ENCODE measurements at regions not wholly inside any gene's neighbourhood (a gene's known extent, or its start where the extent isn't known, plus 50 kb on each side); places are given as distances from the start of the nearest gene placed in this dataset.

DNA sequence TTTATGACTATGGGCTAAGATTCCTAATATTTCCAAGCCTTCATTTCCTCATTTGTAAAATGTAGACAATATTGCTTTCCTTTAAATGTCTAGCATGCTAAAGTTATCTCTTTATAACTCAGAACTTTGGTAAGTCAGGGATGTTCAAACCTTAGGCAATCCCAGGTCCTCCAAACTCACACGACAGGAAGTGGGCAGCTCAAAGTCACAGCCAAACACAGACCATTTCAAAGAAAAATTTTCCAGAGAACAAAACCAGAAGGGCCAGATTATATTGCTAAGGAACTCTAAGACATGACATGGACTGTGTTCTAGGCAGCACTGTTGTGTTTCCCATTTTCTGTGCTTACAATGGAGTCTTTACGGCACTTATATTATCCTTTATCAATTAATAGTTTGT, 87.8 kb upstream of the DYNC1I1 start:
- Histone ChIP-seq H3K4me2 (ENCODE audit: control insufficient read depth, extremely low read depth, insufficient read depth, low read depth, low read length) (no peak overlapping the region), H3K79me2 (ENCODE audit: control insufficient read depth, insufficient read depth, low read length) (no peaks in the 10 kb centered on the region), H3K9me3 (ENCODE audit: control insufficient read depth, low read depth, low read length) (no peaks in the 10 kb centered on the region), H3K9ac (ENCODE audit: control insufficient read depth, extremely low read depth, insufficient read depth, low read length) (no peak overlapping the region), H3K4me3 (ENCODE audit: control insufficient read depth in 2 of 3, extremely low read depth in 1 of 3, insufficient read depth in 2 of 3, low read depth in 1 of 3, low read length in 3 of 3) (no peak overlapping the region), H4K20me1 (ENCODE audit: control insufficient read depth, extremely low read depth, insufficient read depth, low read length) (no peaks in the 10 kb centered on the region), H3K36me3 (ENCODE audit: control insufficient read depth in 2 of 2, extremely low read depth in 1 of 2, insufficient read depth in 2 of 2, low read length in 2 of 2) (no peaks in the 10 kb centered on the region), H3K27ac (ENCODE audit: control insufficient read depth, insufficient read depth, low read length) (no peak overlapping the region), H3K27me3 (ENCODE audit: control insufficient read depth, extremely low read depth, insufficient read depth, low read length) (no peaks in the 10 kb centered on the region), H2AFZ (ENCODE audit: control insufficient read depth, low read length) (no peak overlapping the region), H3K9me1 (ENCODE audit: control insufficient read depth, extremely low read depth, insufficient read depth, low read length) (no peaks in the 10 kb centered on the region), H3K4me1 (ENCODE audit: control insufficient read depth, extremely low read depth, insufficient read depth, low read length) (no peaks in the 10 kb centered on the region)
- dilution Hi-C loops (cut with MboI; ENCODE audit: extremely low pct_ligation_motif_present, low sequenced_read_pairs), result loop anchor here (25.0 kb wide), 1 partner anchor 172 kb away; no protein-coding TSS in a partner anchor
- no peak for FAIRE-seq
- no peak for TF ChIP-seq EZH2 (IDR thresholded peaks at IDR 0.05; ENCODE audit: low read length)
- no peak for TF ChIP-seq CTCF (optimal IDR thresholded peaks at IDR 0.05 in 1 of 3, IDR thresholded peaks at IDR 0.05 in 1 of 3, conservative IDR thresholded peaks at IDR 0.05 in 1 of 3; ENCODE audit: extremely low read depth in 1 of 3, insufficient read depth in 2 of 3, low read length in 3 of 3)
- no peak for DNase-seq (ENCODE audit: low read depth, low spot score)

DNA sequence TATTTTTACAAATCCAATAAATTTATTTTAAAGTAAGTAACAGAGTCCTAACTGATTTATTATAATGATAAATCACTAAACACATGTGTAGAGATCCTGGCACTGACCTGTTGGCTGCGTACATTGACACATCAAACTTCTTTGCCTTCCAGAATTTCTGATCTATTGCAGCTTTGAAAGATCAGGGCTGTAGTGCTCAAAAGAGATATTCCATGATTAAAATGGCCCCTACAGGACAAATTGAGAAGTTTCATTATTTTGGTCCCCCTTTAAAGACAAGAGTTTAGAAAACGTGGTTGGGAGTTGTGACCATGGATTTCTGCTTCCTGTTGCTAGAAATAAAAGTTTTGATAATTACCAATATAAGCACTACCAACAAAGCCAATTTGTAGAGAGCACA, 87.7 kb upstream of the PDK4 start:
- Histone ChIP-seq H3K4me1 (ENCODE audit: control insufficient read depth, extremely low read depth, insufficient read depth, low read length) (no peaks in the 10 kb centered on the region), H3K9me1 (ENCODE audit: control insufficient read depth, extremely low read depth, insufficient read depth, low read length) (no peaks in the 10 kb centered on the region), H3K27ac (ENCODE audit: control insufficient read depth, insufficient read depth, low read length) (no peak overlapping the region), H3K4me2 (ENCODE audit: control insufficient read depth, extremely low read depth, insufficient read depth, low read depth, low read length) (no peak overlapping the region), H3K9ac (ENCODE audit: control insufficient read depth, extremely low read depth, insufficient read depth, low read length) (no peak overlapping the region), H2AFZ (ENCODE audit: control insufficient read depth, low read length) (no peak overlapping the region), H3K79me2 (ENCODE audit: control insufficient read depth, insufficient read depth, low read length) (no peaks in the 10 kb centered on the region), H3K27me3 (ENCODE audit: control insufficient read depth, extremely low read depth, insufficient read depth, low read length) (no peaks in the 10 kb centered on the region), H3K36me3 (ENCODE audit: control insufficient read depth in 2 of 2, extremely low read depth in 1 of 2, insufficient read depth in 2 of 2, low read length in 2 of 2) (no peaks in the 10 kb centered on the region), H3K9me3 (ENCODE audit: control insufficient read depth, low read depth, low read length) (no peaks in the 10 kb centered on the region), H3K4me3 (ENCODE audit: control insufficient read depth in 2 of 3, extremely low read depth in 1 of 3, insufficient read depth in 2 of 3, low read depth in 1 of 3, low read length in 3 of 3) (no peak overlapping the region), H4K20me1 (ENCODE audit: control insufficient read depth, extremely low read depth, insufficient read depth, low read length) (no peaks in the 10 kb centered on the region)
- DNase-seq (ENCODE audit: low read depth, low spot score), result no peak
- TF ChIP-seq CTCF (optimal IDR thresholded peaks at IDR 0.05 in 1 of 3, IDR thresholded peaks at IDR 0.05 in 1 of 3, conservative IDR thresholded peaks at IDR 0.05 in 1 of 3; ENCODE audit: extremely low read depth in 1 of 3, insufficient read depth in 2 of 3, low read length in 3 of 3) (peak in 2 of 3 experiments; percentile 25), EZH2 (IDR thresholded peaks at IDR 0.05; ENCODE audit: low read length) (no peak)
- dilution Hi-C loops (cut with MboI; ENCODE audit: extremely low pct_ligation_motif_present, low sequenced_read_pairs), result loop anchor here (25.0 kb wide), 1 partner anchor 172 kb away; no protein-coding TSS in a partner anchor
- no peak for FAIRE-seq
